ENCODE measurements at regions not wholly inside any gene's neighbourhood (a gene's known extent, or its start where the extent isn't known, plus 50 kb on each side); places are given as distances from the start of the nearest gene placed in this dataset.

DNA sequence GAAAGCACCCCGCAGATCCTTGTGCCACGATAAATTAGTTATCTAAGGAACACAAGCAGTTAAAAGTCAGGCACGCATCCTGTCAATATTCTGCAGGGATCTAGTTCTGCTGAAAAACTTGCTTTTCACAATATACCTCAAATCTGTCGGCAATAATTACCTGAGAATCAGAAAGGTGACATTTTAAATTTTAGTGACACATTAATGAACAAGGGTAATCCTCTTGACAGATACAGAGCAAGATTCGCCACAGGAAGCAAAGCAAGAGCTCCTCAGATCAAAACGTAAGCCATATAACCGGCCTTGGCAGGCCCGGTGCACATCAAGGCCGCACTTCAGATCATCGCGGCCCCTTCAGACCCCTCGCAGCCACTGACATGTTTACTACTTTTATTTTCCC is 185.7 kb downstream of the ATPSCKMT start:
- no peak for TF ChIP-seq GATA2 (IDR thresholded peaks at IDR 0.05; ENCODE audit: low read depth, low read length)
- TF ChIP-seq GATA3 (IDR thresholded peaks at IDR 0.05; ENCODE audit: low read depth, low read length): no peak

Data from SH-SY5Y (cell line).